HG02678 (cell line): ENCODE measurements at regions not wholly inside any gene's neighbourhood (a gene's known extent, or its start where the extent isn't known, plus 50 kb on each side); places are given as distances from the start of the nearest gene placed in this dataset.

ENCODE experiments used
- ATAC-seq: cut with Tn5 transposase; IDR thresholded peaks from one replicate; pipeline ENCODE4 v1.9.1; 2021; ENCODE audit warnings: mild to moderate bottlenecking, moderate library complexity; ENCODE audit not compliant: unreplicated experiment

- ATAC-seq, result no peak
Measured at GRCh38 chr1:81032374-81032773, 768.4 kb upstream of the ADGRL2 start.

GRCh38 chr1:81030441-81030840, 770.3 kb upstream of the ADGRL2 start:
- no peak for ATAC-seq

- ATAC-seq, result no peak
Measured at GRCh38 chr1:81029266-81029665, 771.5 kb upstream of the ADGRL2 start.

GRCh38 chr1:81023187-81023724, 777.5 kb upstream of the ADGRL2 start:
- ATAC-seq, result no peak

- ATAC-seq, result no peak
Measured at GRCh38 chr1:81021134-81021533, 779.6 kb upstream of the ADGRL2 start.

- no peak for ATAC-seq
Measured at GRCh38 chr1:81020506-81020905, 780.2 kb upstream of the ADGRL2 start.

- ATAC-seq, result no peak
Measured at GRCh38 chr1:81010126-81010525, 790.6 kb upstream of the ADGRL2 start.

GRCh38 chr1:81008293-81008692, 792.4 kb upstream of the ADGRL2 start:
- no peak for ATAC-seq

GRCh38 chr1:81007024-81007423, 793.7 kb upstream of the ADGRL2 start:
- no peak for ATAC-seq

GRCh38 chr1:81006502-81006901, 794.2 kb upstream of the ADGRL2 start:
- ATAC-seq, result no peak

- ATAC-seq, result no peak
Measured at GRCh38 chr1:81004011-81004410, 796.7 kb upstream of the ADGRL2 start.

GRCh38 chr1:80994934-80995333, 805.8 kb upstream of the ADGRL2 start:
- ATAC-seq, result no peak

GRCh38 chr1:80994038-80994437, 806.7 kb upstream of the ADGRL2 start:
- ATAC-seq, result no peak

GRCh38 chr1:80993154-80993980, 807.4 kb upstream of the ADGRL2 start:
- no peak for ATAC-seq

GRCh38 chr1:80989455-80989854, 811.3 kb upstream of the ADGRL2 start:
- no peak for ATAC-seq

- no peak for ATAC-seq
Measured at GRCh38 chr1:80988926-80989325, 811.8 kb upstream of the ADGRL2 start.

- no peak for ATAC-seq
Measured at GRCh38 chr1:80987824-80988223, 812.9 kb upstream of the ADGRL2 start.

- no peak for ATAC-seq
Measured at GRCh38 chr1:80987106-80987505, 813.6 kb upstream of the ADGRL2 start.

- ATAC-seq, result no peak
Measured at GRCh38 chr1:80982831-80983230, 817.9 kb upstream of the ADGRL2 start.

- no peak for ATAC-seq
Measured at GRCh38 chr1:80973101-80973500, 827.6 kb upstream of the ADGRL2 start.

GRCh38 chr1:80966266-80966665, 834.5 kb upstream of the ADGRL2 start:
- ATAC-seq, result no peak

- ATAC-seq, result no peak
Measured at GRCh38 chr1:80962564-80962963, 838.2 kb upstream of the ADGRL2 start.
